WTC11 (cell line): ENCODE measurements at regions not wholly inside any gene's neighbourhood (a gene's known extent, or its start where the extent isn't known, plus 50 kb on each side); places are given as distances from the start of the nearest gene placed in this dataset.

Source experiments
- ATAC-seq: fragments of 200-7000 bp; cut with Tn5 transposase; 2 replicates; pipeline ENCODE4 v1.10.0; 2021; ENCODE audit warnings: mild to moderate bottlenecking, moderate library complexity
- CTCF ChIA-PET: fragments of 300-600 bp; sonication (Branson Sonifier 250); formaldehyde crosslinking; loops from one replicate; lab custom pipeline; 2021; ENCODE audit warnings: antibody characterized with exemption; lab: Charles Lee
- POLR2A ChIA-PET: fragments of 350-600 bp; sonication (Branson Sonifier 250); formaldehyde crosslinking; loops from one replicate; lab custom pipeline; 2021; ENCODE audit warnings: antibody characterized with exemption; lab: Charles Lee
- DNase-seq: peaks from one replicate; pipeline ENCODE4 v3.0.0; 2021; ENCODE audit warnings: low spot score
- H3K27ac Mint-ChIP-seq: 2 replicates; pipeline ENCODE4 v1.8.0; 2021; ENCODE audit warnings: mixed read lengths
- H3K27me3 Mint-ChIP-seq: 2 replicates; pipeline ENCODE4 v1.8.0; 2021; ENCODE audit warnings: low read depth, mild to moderate bottlenecking, moderate library complexity, mixed read lengths
- H3K36me3 Mint-ChIP-seq: 2 replicates; pipeline ENCODE4 v1.8.0; 2021; ENCODE audit warnings: mixed read lengths
- H3K4me1 Mint-ChIP-seq: 2 replicates; pipeline ENCODE4 v1.8.0; 2022; ENCODE audit warnings: mixed read lengths
- H3K4me3 Mint-ChIP-seq: 2 replicates; pipeline ENCODE4 v1.8.0; 2021; ENCODE audit warnings: mild to moderate bottlenecking, moderate library complexity, mixed read lengths
- H3K9me3 Mint-ChIP-seq: 2 replicates; pipeline ENCODE4 v1.8.0; 2021; ENCODE audit warnings: mixed read lengths
- ESRRA ChIP-seq: sonication (generic); formaldehyde crosslinking; IDR thresholded peaks from 2 replicates; pipeline ENCODE4 v1.8.1; 2022; ENCODE audit warnings: mild to moderate bottlenecking, missing genetic modification reagents, borderline replicate concordance
- ETV6 ChIP-seq: sonication (generic); formaldehyde crosslinking; IDR thresholded peaks from 2 replicates; pipeline ENCODE4 v1.8.1; 2022; ENCODE audit warnings: mild to moderate bottlenecking, missing genetic modification reagents
- JAZF1 ChIP-seq: fragments of 250-450 bp; sonication (Bioruptor Pico); IDR thresholded peaks from 2 replicates; pipeline ENCODE4 v1.9.0; 2021; ENCODE audit warnings: moderate library complexity, mild to moderate bottlenecking, inconsistent platforms
- PRRX2 ChIP-seq: fragments of 250-450 bp; sonication (Bioruptor Pico); IDR thresholded peaks from 2 replicates; pipeline ENCODE4 v1.8.0; 2021; ENCODE audit warnings: mild to moderate bottlenecking
- TCF7 ChIP-seq: sonication (generic); formaldehyde crosslinking; IDR thresholded peaks from 2 replicates; pipeline ENCODE4 v1.8.0; 2022; ENCODE audit warnings: mild to moderate bottlenecking, low read depth, missing genetic modification reagents, moderate library complexity
- TF ChIP-seq, protein P1 (sequence below): fragments of 250-450 bp; sonication (Bioruptor Pico); conservative IDR thresholded peaks from 2 replicates; pipeline ENCODE4 v1.9.0; 2021; ENCODE audit warnings: mild to moderate bottlenecking
- TF ChIP-seq, protein P2 (sequence below): sonication (generic); formaldehyde crosslinking; IDR thresholded peaks from 2 replicates; pipeline ENCODE4 v1.8.1; 2022; ENCODE audit warnings: low read depth, mild to moderate bottlenecking, moderate library complexity, missing genetic modification reagents, borderline replicate concordance
- TF ChIP-seq, protein P3 (sequence below): fragments of 250-450 bp; sonication (Bioruptor Pico); IDR thresholded peaks from 2 replicates; pipeline ENCODE4 v1.9.0; 2021; ENCODE audit warnings: moderate library complexity, mild to moderate bottlenecking, inconsistent platforms, borderline replicate concordance
- TF ChIP-seq, protein P4 (sequence below): sonication (generic); formaldehyde crosslinking; IDR thresholded peaks from 2 replicates; pipeline ENCODE4 v1.8.0; 2022; ENCODE audit warnings: mild to moderate bottlenecking, missing genetic modification reagents
- TF ChIP-seq, protein P5 (sequence below): fragments of 200-600 bp; IDR thresholded peaks from 2 replicates; pipeline ENCODE4 v1.8.0; 2022; ENCODE audit warnings: antibody characterized with exemption
- TF ChIP-seq, protein P6 (sequence below): fragments of 250-450 bp; sonication (Bioruptor Pico); IDR thresholded peaks from 2 replicates; pipeline ENCODE4 v1.9.0; 2021; ENCODE audit warnings: mild to moderate bottlenecking, borderline replicate concordance

DNA sequence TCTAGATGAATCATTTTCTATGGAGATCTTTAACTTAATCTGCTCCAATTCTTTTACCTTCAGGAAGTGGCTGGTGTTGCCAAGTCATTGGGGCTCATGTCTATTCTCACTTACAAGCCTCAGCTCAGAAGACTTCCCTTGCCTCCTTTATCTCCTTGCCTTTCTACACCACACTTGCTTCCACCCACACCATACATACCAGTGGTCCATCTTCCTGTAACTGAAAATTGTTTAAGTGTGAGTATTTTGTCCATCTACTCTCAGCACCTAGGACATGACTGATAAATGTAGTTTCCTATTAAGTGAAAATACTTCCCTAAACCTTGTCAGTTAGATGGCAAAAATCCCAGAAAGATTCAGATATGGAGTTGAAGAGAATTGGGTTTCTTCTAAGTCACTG is 199.7 kb upstream of the CPNE8 start:
- CTCF ChIA-PET, result no interaction called here
- Mint-ChIP-seq H3K9me3 (peaks cover 14% of the 10 kb centered on the region), H3K4me1 (peaks cover 23% of the 10 kb centered on the region), H3K27ac (no peak overlapping the region), H3K4me3 (no peak overlapping the region), H3K27me3 (no peaks in the 10 kb centered on the region)
- no peak for DNase-seq
- TF ChIP-seq ETV6 (CRISPR knock-in tag) (no peak), TCF7 (CRISPR knock-in tag) (no peak), PRRX2 (CRISPR knock-in tag) (no peak), ESRRA (CRISPR knock-in tag) (no peak)
- TF ChIP-seq, protein P1, sequence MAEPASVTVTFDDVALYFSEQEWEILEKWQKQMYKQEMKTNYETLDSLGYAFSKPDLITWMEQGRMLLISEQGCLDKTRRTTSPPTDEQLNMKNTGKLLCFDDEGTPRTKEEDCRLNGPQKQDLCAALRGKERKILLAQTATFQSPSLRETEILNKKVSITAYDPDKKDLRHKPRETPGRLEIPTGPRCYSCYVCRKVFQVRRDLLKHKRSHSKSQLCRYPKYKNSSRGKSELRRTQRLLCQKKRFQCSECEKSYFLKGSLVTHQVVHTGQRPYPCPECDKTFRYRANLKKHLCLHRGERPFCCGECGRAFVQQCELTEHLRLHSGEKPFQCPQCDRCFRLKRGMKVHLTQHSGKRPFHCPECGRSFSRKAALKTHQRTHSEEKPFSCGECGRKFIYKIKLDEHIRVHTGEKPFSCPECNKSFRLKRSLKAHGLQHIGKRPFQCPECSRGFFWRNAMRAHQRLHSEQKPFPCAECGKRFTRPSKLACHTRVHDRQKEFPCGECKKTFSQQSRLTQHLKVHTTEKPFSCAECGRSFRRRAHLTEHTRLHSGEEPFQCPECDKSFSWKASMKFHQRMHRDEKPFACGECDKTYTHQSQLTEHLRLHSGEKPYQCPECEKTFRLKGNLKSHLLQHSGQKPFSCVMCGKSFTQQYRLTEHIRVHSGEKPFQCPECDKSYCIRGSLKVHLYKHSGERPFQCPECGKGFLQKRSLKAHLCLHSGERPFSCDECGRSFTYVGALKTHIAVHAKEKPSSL (CRISPR knock-in tag), result no peak
- TF ChIP-seq, protein P2, sequence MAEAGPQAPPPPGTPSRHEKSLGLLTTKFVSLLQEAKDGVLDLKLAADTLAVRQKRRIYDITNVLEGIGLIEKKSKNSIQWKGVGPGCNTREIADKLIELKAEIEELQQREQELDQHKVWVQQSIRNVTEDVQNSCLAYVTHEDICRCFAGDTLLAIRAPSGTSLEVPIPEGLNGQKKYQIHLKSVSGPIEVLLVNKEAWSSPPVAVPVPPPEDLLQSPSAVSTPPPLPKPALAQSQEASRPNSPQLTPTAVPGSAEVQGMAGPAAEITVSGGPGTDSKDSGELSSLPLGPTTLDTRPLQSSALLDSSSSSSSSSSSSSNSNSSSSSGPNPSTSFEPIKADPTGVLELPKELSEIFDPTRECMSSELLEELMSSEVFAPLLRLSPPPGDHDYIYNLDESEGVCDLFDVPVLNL (CRISPR knock-in tag), result no peak
- TF ChIP-seq, protein P3, sequence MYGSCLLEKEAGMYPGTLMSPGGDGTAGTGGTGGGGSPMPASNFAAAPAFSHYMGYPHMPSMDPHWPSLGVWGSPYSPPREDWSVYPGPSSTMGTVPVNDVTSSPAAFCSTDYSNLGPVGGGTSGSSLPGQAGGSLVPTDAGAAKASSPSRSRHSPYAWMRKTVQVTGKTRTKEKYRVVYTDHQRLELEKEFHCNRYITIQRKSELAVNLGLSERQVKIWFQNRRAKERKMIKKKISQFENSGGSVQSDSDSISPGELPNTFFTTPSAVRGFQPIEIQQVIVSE (CRISPR knock-in tag), result no peak
- TF ChIP-seq, protein P4, sequence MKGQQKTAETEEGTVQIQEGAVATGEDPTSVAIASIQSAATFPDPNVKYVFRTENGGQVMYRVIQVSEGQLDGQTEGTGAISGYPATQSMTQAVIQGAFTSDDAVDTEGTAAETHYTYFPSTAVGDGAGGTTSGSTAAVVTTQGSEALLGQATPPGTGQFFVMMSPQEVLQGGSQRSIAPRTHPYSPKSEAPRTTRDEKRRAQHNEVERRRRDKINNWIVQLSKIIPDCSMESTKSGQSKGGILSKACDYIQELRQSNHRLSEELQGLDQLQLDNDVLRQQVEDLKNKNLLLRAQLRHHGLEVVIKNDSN (CRISPR knock-in tag), result no peak
- TF ChIP-seq, all 79 proteins: peak for 0
- peaks cover 5% of the 10 kb centered on the region for H3K36me3 Mint-ChIP-seq
- POLR2A ChIA-PET, result no interaction called here
- ATAC-seq, result no peak

DNA sequence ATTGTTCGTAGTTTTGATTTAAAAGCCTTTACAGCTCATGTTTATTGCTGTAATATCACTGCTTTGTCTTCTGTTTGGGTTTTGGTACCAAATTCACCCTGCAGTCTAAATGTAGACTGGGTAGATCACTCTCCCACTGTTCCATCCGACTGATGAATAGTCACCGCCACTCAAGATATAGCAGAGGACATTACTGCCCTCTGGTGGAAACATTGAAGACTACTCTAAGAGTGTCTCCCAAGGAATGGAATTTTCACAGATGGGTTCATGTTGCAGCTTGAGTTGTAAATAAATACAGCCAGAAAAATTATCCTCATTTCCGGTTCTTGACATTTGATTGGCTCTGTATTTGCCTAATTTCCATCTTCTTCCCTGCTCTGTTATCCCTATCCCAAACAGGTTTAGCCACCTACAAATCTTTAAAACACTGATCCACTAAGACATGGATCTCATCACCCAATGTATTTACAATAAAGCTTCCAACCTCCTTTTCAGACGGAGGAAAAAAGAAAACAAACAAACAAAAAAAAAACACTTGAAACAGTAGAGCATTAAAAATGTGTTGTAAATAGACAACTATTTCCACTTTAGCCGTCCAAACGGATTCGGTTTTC is 198.3 kb upstream of the CPNE8 start:
- DNase-seq, result no peak
- H3K9me3 Mint-ChIP-seq, result peaks cover 14% of the 10 kb centered on the region
- H3K36me3 Mint-ChIP-seq, result peaks cover 5% of the 10 kb centered on the region
- H3K4me1 Mint-ChIP-seq, result peaks cover 23% of the 10 kb centered on the region
- peak; percentile 96 for ATAC-seq
- ChIA-PET CTCF (interaction anchor here (0.6 to 3.3 kb wide), 16 partner anchors 12 to 383 kb away, joined by 3 to 56 read pairs (median 3); partner anchors contain the start of gene CPNE8), POLR2A (no interaction called here)
- TF ChIP-seq, protein P5, sequence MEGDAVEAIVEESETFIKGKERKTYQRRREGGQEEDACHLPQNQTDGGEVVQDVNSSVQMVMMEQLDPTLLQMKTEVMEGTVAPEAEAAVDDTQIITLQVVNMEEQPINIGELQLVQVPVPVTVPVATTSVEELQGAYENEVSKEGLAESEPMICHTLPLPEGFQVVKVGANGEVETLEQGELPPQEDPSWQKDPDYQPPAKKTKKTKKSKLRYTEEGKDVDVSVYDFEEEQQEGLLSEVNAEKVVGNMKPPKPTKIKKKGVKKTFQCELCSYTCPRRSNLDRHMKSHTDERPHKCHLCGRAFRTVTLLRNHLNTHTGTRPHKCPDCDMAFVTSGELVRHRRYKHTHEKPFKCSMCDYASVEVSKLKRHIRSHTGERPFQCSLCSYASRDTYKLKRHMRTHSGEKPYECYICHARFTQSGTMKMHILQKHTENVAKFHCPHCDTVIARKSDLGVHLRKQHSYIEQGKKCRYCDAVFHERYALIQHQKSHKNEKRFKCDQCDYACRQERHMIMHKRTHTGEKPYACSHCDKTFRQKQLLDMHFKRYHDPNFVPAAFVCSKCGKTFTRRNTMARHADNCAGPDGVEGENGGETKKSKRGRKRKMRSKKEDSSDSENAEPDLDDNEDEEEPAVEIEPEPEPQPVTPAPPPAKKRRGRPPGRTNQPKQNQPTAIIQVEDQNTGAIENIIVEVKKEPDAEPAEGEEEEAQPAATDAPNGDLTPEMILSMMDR, result peak; percentile 69
- TF ChIP-seq, protein P6, sequence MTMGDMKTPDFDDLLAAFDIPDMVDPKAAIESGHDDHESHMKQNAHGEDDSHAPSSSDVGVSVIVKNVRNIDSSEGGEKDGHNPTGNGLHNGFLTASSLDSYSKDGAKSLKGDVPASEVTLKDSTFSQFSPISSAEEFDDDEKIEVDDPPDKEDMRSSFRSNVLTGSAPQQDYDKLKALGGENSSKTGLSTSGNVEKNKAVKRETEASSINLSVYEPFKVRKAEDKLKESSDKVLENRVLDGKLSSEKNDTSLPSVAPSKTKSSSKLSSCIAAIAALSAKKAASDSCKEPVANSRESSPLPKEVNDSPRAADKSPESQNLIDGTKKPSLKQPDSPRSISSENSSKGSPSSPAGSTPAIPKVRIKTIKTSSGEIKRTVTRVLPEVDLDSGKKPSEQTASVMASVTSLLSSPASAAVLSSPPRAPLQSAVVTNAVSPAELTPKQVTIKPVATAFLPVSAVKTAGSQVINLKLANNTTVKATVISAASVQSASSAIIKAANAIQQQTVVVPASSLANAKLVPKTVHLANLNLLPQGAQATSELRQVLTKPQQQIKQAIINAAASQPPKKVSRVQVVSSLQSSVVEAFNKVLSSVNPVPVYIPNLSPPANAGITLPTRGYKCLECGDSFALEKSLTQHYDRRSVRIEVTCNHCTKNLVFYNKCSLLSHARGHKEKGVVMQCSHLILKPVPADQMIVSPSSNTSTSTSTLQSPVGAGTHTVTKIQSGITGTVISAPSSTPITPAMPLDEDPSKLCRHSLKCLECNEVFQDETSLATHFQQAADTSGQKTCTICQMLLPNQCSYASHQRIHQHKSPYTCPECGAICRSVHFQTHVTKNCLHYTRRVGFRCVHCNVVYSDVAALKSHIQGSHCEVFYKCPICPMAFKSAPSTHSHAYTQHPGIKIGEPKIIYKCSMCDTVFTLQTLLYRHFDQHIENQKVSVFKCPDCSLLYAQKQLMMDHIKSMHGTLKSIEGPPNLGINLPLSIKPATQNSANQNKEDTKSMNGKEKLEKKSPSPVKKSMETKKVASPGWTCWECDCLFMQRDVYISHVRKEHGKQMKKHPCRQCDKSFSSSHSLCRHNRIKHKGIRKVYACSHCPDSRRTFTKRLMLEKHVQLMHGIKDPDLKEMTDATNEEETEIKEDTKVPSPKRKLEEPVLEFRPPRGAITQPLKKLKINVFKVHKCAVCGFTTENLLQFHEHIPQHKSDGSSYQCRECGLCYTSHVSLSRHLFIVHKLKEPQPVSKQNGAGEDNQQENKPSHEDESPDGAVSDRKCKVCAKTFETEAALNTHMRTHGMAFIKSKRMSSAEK (CRISPR knock-in tag), result no peak
- TF ChIP-seq JAZF1 (CRISPR knock-in tag), result no peak
- H3K27ac Mint-ChIP-seq, result no peak overlapping the region
- H3K4me3 Mint-ChIP-seq, result no peak overlapping the region
- H3K27me3 Mint-ChIP-seq, result no peaks in the 10 kb centered on the region
